GM19438 (cell line): ENCODE measurements at regions not wholly inside any gene's neighbourhood (a gene's known extent, or its start where the extent isn't known, plus 50 kb on each side); places are given as distances from the start of the nearest gene placed in this dataset.

ENCODE experiments used
- ATAC-seq: cut with Tn5 transposase; IDR thresholded peaks from one replicate; pipeline ENCODE4 v1.9.1; 2021; ENCODE audit warnings: low read depth; ENCODE audit not compliant: unreplicated experiment

- no peak for ATAC-seq
These were observed 59.4 kb upstream of the SLC7A11 start for GRCh38 chr4:138301536-138301935.

- no peak for ATAC-seq
These were observed 58.5 kb upstream of the SLC7A11 start for GRCh38 chr4:138300616-138301015.

- ATAC-seq = no peak
These were observed 57.7 kb upstream of the SLC7A11 start for GRCh38 chr4:138299881-138300280.

- ATAC-seq = no peak
These were observed 56.7 kb upstream of the SLC7A11 start for GRCh38 chr4:138298866-138299265.

GRCh38 chr4:138298431-138298830 lies 56.3 kb upstream of the SLC7A11 start:
- ATAC-seq = no peak

GRCh38 chr4:138297743-138298405 lies 55.7 kb upstream of the SLC7A11 start:
- ATAC-seq = no peak

- ATAC-seq = no peak
These were observed 50.2 kb upstream of the SLC7A11 start for GRCh38 chr4:138292321-138292720.
